OCI-LY1 (cell line): ENCODE measurements at regions not wholly inside any gene's neighbourhood (a gene's known extent, or its start where the extent isn't known, plus 50 kb on each side); places are given as distances from the start of the nearest gene placed in this dataset.

Experiments used
- H2AFZ ChIP-seq: fragments of 200-600 bp; sonication (generic), shearing (Covaris generic); 2 replicates; pipeline ENCODE4 v1.6.0; 2014; ENCODE audit warnings: antibody characterized with exemption, mild to moderate bottlenecking, low read length
- H3F3A ChIP-seq: fragments of 200-600 bp; sonication (generic), shearing (Covaris generic); 2 replicates; pipeline ENCODE4 v1.6.0; 2014; ENCODE audit warnings: mild to moderate bottlenecking, antibody characterized with exemption, low read length, moderate library complexity; ENCODE audit not compliant: insufficient read depth
- H3K27ac ChIP-seq: fragments of 200-600 bp; sonication (generic); 2 replicates; pipeline ENCODE4 v1.5.1; 2014; ENCODE audit warnings: low read length, mixed run types, mild to moderate bottlenecking, low read depth; ENCODE audit not compliant: poor library complexity, severe bottlenecking
- H3K27me3 ChIP-seq: fragments of 200-600 bp; sonication (generic); 2 replicates; pipeline ENCODE4 v1.6.0; 2014; ENCODE audit warnings: antibody characterized with exemption, mild to moderate bottlenecking, low read length, moderate library complexity; ENCODE audit not compliant: insufficient read depth
- H3K36me3 ChIP-seq: fragments of 200-600 bp; sonication (generic); 2 replicates; pipeline ENCODE4 v1.6.1; 2014; ENCODE audit warnings: mild to moderate bottlenecking, antibody characterized with exemption, low read length, moderate library complexity, mixed read lengths; ENCODE audit not compliant: insufficient read depth
- H3K4me1 ChIP-seq: fragments of 200-600 bp; sonication (generic); 2 replicates; pipeline ENCODE4 v1.5.1; 2014; ENCODE audit warnings: mild to moderate bottlenecking, low read length, moderate library complexity; ENCODE audit not compliant: insufficient read depth, severe bottlenecking
- H3K4me2 ChIP-seq: fragments of 200-600 bp; sonication (generic), shearing (Covaris generic); 2 replicates; pipeline ENCODE4 v1.6.1; 2014; ENCODE audit warnings: low read length
- H3K4me3 ChIP-seq: fragments of 200-600 bp; sonication (generic); 2 replicates; pipeline ENCODE4 v1.5.1; 2014; ENCODE audit warnings: low read length, low read depth, mild to moderate bottlenecking, mixed read lengths; ENCODE audit not compliant: poor library complexity, severe bottlenecking
- H3K79me2 ChIP-seq: fragments of 200-600 bp; shearing (Covaris generic); 2 replicates; pipeline ENCODE4 v1.6.1; 2016; ENCODE audit warnings: mixed run types, low read length, mixed read lengths; ENCODE audit not compliant: insufficient read depth
- H3K9ac ChIP-seq: fragments of 200-600 bp; sonication (generic), shearing (Covaris generic); 2 replicates; pipeline ENCODE4 v1.6.1; 2014; ENCODE audit warnings: mild to moderate bottlenecking, low read length, mixed read lengths
- H3K9me2 ChIP-seq: fragments of 200-600 bp; sonication (generic), shearing (Covaris generic); 2 replicates; pipeline ENCODE4 v1.6.1; 2014; ENCODE audit warnings: low read depth, mild to moderate bottlenecking, low read length, mixed read lengths
- H3K9me3 ChIP-seq: fragments of 200-600 bp; shearing (Covaris generic); 2 replicates; pipeline ENCODE4 v1.6.1; 2014; ENCODE audit warnings: low read length, mixed read lengths
- H4K20me1 ChIP-seq: fragments of 200-600 bp; sonication (generic), shearing (Covaris generic); 2 replicates; pipeline ENCODE4 v1.6.0; 2016; ENCODE audit warnings: mild to moderate bottlenecking, low read length; ENCODE audit not compliant: insufficient read depth
- EZH2 ChIP-seq: fragments of 200-600 bp; sonication (generic), shearing (Covaris generic); IDR thresholded peaks from 2 replicates; pipeline ENCODE4 v1.8.0; 2017; ENCODE audit warnings: borderline replicate concordance, mixed run types, mild to moderate bottlenecking, antibody characterized with exemption, low read length, moderate library complexity, mixed read lengths
- TF ChIP-seq, protein P1 (sequence below): fragments of 200-600 bp; sonication (generic), shearing (Covaris generic); IDR thresholded peaks from 2 replicates; pipeline ENCODE4 v1.5.1; 2017; ENCODE audit warnings: mild to moderate bottlenecking, antibody characterized with exemption, low read length, moderate library complexity, mixed read lengths

DNA sequence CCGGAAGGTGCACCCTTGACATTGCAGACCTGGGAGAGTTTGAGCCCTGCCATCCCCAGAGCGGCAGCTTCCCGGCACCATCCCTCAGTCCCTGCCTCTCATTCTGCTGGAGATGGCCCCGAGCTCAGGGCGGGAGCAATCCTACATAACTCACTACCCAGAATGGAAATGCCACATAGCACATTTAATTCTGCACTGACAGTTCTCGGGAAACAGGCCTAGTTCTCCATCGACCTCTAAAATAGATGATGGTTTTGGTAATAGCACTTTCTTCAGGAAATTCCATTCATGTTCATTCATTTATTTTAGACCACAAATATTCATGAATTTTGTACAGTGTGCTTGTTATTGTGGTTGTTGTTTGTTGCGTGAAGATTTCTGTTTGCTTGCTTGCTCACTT is 92.9 kb upstream of the SLC14A2 start:
- Histone ChIP-seq H3K4me3 (no peak overlapping the region), H3K36me3 (no peaks in the 10 kb centered on the region), H3K27me3 (no peaks in the 10 kb centered on the region), H3K9me2 (no peaks in the 10 kb centered on the region), H3K27ac (no peak overlapping the region), H3F3A (no peaks in the 10 kb centered on the region), H4K20me1 (no peaks in the 10 kb centered on the region), H3K4me2 (no peak overlapping the region), H2AFZ (no peak overlapping the region), H3K4me1 (no peaks in the 10 kb centered on the region), H3K9me3 (no peaks in the 10 kb centered on the region), H3K9ac (no peak overlapping the region), H3K79me2 (no peaks in the 10 kb centered on the region)
- TF ChIP-seq, protein P1, sequence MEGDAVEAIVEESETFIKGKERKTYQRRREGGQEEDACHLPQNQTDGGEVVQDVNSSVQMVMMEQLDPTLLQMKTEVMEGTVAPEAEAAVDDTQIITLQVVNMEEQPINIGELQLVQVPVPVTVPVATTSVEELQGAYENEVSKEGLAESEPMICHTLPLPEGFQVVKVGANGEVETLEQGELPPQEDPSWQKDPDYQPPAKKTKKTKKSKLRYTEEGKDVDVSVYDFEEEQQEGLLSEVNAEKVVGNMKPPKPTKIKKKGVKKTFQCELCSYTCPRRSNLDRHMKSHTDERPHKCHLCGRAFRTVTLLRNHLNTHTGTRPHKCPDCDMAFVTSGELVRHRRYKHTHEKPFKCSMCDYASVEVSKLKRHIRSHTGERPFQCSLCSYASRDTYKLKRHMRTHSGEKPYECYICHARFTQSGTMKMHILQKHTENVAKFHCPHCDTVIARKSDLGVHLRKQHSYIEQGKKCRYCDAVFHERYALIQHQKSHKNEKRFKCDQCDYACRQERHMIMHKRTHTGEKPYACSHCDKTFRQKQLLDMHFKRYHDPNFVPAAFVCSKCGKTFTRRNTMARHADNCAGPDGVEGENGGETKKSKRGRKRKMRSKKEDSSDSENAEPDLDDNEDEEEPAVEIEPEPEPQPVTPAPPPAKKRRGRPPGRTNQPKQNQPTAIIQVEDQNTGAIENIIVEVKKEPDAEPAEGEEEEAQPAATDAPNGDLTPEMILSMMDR, result no peak
- no peak for TF ChIP-seq EZH2

DNA sequence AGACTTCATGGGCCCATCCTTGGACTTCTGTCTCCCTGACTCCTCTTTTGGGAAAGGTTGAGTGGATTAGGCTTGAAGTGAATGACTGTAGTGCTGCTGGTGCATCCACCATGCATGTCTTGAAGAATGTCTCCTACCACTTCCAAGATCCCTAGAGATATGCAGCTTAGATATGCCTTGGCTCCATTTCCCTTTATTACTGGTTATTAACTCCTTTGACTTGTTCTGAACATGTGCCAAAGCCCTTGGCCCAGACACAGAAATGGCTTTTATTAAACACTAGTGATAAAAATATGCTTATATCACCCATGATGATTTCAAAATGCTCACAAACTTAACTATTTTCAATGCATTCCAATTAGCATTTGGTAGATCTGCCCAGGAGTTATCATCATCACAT is 90.0 kb upstream of the SLC14A2 start:
- Histone ChIP-seq H2AFZ (no peak overlapping the region), H3K9me3 (no peaks in the 10 kb centered on the region), H4K20me1 (no peaks in the 10 kb centered on the region), H3F3A (no peaks in the 10 kb centered on the region), H3K36me3 (no peaks in the 10 kb centered on the region), H3K9ac (no peak overlapping the region), H3K9me2 (no peaks in the 10 kb centered on the region), H3K4me3 (no peak overlapping the region), H3K27ac (no peak overlapping the region), H3K79me2 (no peaks in the 10 kb centered on the region), H3K27me3 (no peaks in the 10 kb centered on the region), H3K4me2 (no peak overlapping the region), H3K4me1 (no peaks in the 10 kb centered on the region)
- TF ChIP-seq, protein P1, result no peak
- TF ChIP-seq EZH2, result no peak

- TF ChIP-seq, protein P1, result no peak
- TF ChIP-seq EZH2, result no peak
- no peak overlapping the region for H3K4me3 ChIP-seq
- H3K9me2 ChIP-seq, result no peaks in the 10 kb centered on the region
- H2AFZ ChIP-seq, result no peak overlapping the region
- no peaks in the 10 kb centered on the region for H4K20me1 ChIP-seq
- no peak overlapping the region for H3K4me2 ChIP-seq
- no peak overlapping the region for H3K27ac ChIP-seq
- H3K9ac ChIP-seq, result no peak overlapping the region
- no peaks in the 10 kb centered on the region for H3K27me3 ChIP-seq
- H3K9me3 ChIP-seq, result no peaks in the 10 kb centered on the region
- H3K36me3 ChIP-seq, result no peaks in the 10 kb centered on the region
- no peaks in the 10 kb centered on the region for H3K79me2 ChIP-seq
- no peaks in the 10 kb centered on the region for H3K4me1 ChIP-seq
- no peaks in the 10 kb centered on the region for H3F3A ChIP-seq
Observed at GRCh38 chr18:45526114-45526841, 89.0 kb upstream of the SLC14A2 start.
